ENCODE measurements at regions not wholly inside any gene's neighbourhood (a gene's known extent, or its start where the extent isn't known, plus 50 kb on each side); places are given as distances from the start of the nearest gene placed in this dataset.

GRCh38 chrX:145532176-145532780, 285.0 kb downstream of the SPANXN1 start:
- Histone ChIP-seq H3K4me3 (no peak overlapping the region), H3K27ac (no peak overlapping the region), H3K9me3 (no peaks in the 10 kb centered on the region), H3K4me1 (no peaks in the 10 kb centered on the region), H3K36me3 (no peaks in the 10 kb centered on the region), H3K27me3 (no peaks in the 10 kb centered on the region)
- 10 to 50% methylated on average over 1 to 4 of the region's 4 CpGs for WGBS, 2 donors (ENCODE audit: low coverage in 1 of 2)
- TF ChIP-seq EP300 (IDR thresholded peaks at IDR 0.05) (no peak), POLR2AphosphoS5 (IDR thresholded peaks at IDR 0.05) (no peak), POLR2A (IDR thresholded peaks at IDR 0.05) (no peak), CTCF (IDR thresholded peaks at IDR 0.05) (no peak)
- ATAC-seq: no peak

GRCh38 chrX:145533534-145533933, 284.1 kb upstream of the SLITRK2 start:
- Histone ChIP-seq H3K27ac (no peak overlapping the region), H3K4me3 (no peak overlapping the region), H3K36me3 (no peaks in the 10 kb centered on the region), H3K27me3 (no peaks in the 10 kb centered on the region), H3K9me3 (no peaks in the 10 kb centered on the region), H3K4me1 (no peaks in the 10 kb centered on the region)
- no peak for TF ChIP-seq POLR2AphosphoS5 (IDR thresholded peaks at IDR 0.05)
- TF ChIP-seq POLR2A (IDR thresholded peaks at IDR 0.05): no peak
- no peak for TF ChIP-seq CTCF (IDR thresholded peaks at IDR 0.05)
- TF ChIP-seq EP300 (IDR thresholded peaks at IDR 0.05): no peak
- 64% methylated on average over 3 of the region's 3 CpGs; no CpG with 5 or more reads in 1 of the 2 donors for WGBS, 2 donors (ENCODE audit: low coverage in 1 of 2)
- no peak for ATAC-seq

GRCh38 chrX:145549496-145549895, 268.1 kb upstream of the SLITRK2 start:
- H3K27me3 ChIP-seq: no peaks in the 10 kb centered on the region
- TF ChIP-seq POLR2AphosphoS5 (IDR thresholded peaks at IDR 0.05): no peak
- no peak for TF ChIP-seq POLR2A (IDR thresholded peaks at IDR 0.05)
- no peak for TF ChIP-seq CTCF (IDR thresholded peaks at IDR 0.05)
- no peaks in the 10 kb centered on the region for H3K36me3 ChIP-seq
- no peaks in the 10 kb centered on the region for H3K4me1 ChIP-seq
- no peak for ATAC-seq
- 60 to 81% methylated on average over 1 to 2 of the region's 3 CpGs for WGBS, 2 donors (ENCODE audit: low coverage in 1 of 2)
- no peaks in the 10 kb centered on the region for H3K9me3 ChIP-seq
- no peak overlapping the region for H3K4me3 ChIP-seq
- no peak overlapping the region for H3K27ac ChIP-seq

GRCh38 chrX:145552643-145553042, 265.0 kb upstream of the SLITRK2 start:
- H3K27me3 ChIP-seq: no peaks in the 10 kb centered on the region
- TF ChIP-seq CTCF (IDR thresholded peaks at IDR 0.05) (no peak), POLR2AphosphoS5 (IDR thresholded peaks at IDR 0.05) (no peak)
- no peaks in the 10 kb centered on the region for H3K36me3 ChIP-seq
- WGBS, 2 donors (ENCODE audit: low coverage in 1 of 2): 17% methylated on average over 1 of the region's 1 CpG; no CpG with 5 or more reads in 1 of the 2 donors
- H3K4me3 ChIP-seq: no peak overlapping the region
- no peak overlapping the region for H3K27ac ChIP-seq
- ATAC-seq: no peak
- no peaks in the 10 kb centered on the region for H3K4me1 ChIP-seq
- H3K9me3 ChIP-seq: no peaks in the 10 kb centered on the region

- H3K4me1 ChIP-seq: no peaks in the 10 kb centered on the region
- H3K27me3 ChIP-seq: no peaks in the 10 kb centered on the region
- H3K36me3 ChIP-seq: no peaks in the 10 kb centered on the region
- H3K4me3 ChIP-seq: no peak overlapping the region
- no peak for ATAC-seq
- 80% methylated on average over 2 of the region's 4 CpGs; no CpG with 5 or more reads in 1 of the 2 donors for WGBS, 2 donors (ENCODE audit: low coverage in 1 of 2)
- no peaks in the 10 kb centered on the region for H3K9me3 ChIP-seq
- TF ChIP-seq CTCF (IDR thresholded peaks at IDR 0.05) (no peak), EP300 (IDR thresholded peaks at IDR 0.05) (no peak), POLR2A (IDR thresholded peaks at IDR 0.05) (no peak)
- no peak overlapping the region for H3K27ac ChIP-seq
Measured at GRCh38 chrX:145553702-145554101, 263.9 kb upstream of the SLITRK2 start.
